ENCODE measurements at regions not wholly inside any gene's neighbourhood (a gene's known extent, or its start where the extent isn't known, plus 50 kb on each side); places are given as distances from the start of the nearest gene placed in this dataset.
"Not testable (repeated sequence)": the region's sequence is repeated elsewhere in the genome, so short reads cannot be mapped to it uniquely, and the experiment has no call there.

GRCh38 chr19:20444202-20444885 lies 121.2 kb downstream of the ZNF737 start:
- no peak overlapping the region for H3K27ac ChIP-seq
- WGBS, 3 donors, result 48 to 61% (median 56%) methylated on average over 5 of the region's 5 CpGs
- DNase-seq, result no peak
- no peaks in the 10 kb centered on the region for H3K4me1 ChIP-seq (ENCODE audit: insufficient read depth)
- intact Hi-C loops (cut with DNase I), result no loop called here
- no peaks in the 10 kb centered on the region for H3K9me3 ChIP-seq
- H3K4me3 ChIP-seq, result no peak overlapping the region
- H3K27me3 ChIP-seq, result no peaks in the 10 kb centered on the region
- TF ChIP-seq EP300 (IDR thresholded peaks at IDR 0.05), result no peak
- TF ChIP-seq CTCF (IDR thresholded peaks at IDR 0.05), result no peak
- no peak for TF ChIP-seq POLR2A (IDR thresholded peaks at IDR 0.05)
- no peaks in the 10 kb centered on the region for H3K36me3 ChIP-seq

- H3K4me3 ChIP-seq; DNase-seq; H3K4me1 ChIP-seq (ENCODE audit: insufficient read depth); H3K36me3 ChIP-seq; H3K27ac ChIP-seq; intact Hi-C loops (cut with DNase I); H3K27me3 ChIP-seq; H3K9me3 ChIP-seq: not testable (repeated sequence)
- WGBS, 3 donors, result 90 to 93% (median 90%) methylated on average over 4 of the region's 4 CpGs
Measured at GRCh38 chr19:20432266-20432842, 133.2 kb downstream of the ZNF737 start.

- intact Hi-C loops (cut with DNase I), result no loop called here
- Histone ChIP-seq H3K36me3 (no peaks in the 10 kb centered on the region), H3K27me3 (no peaks in the 10 kb centered on the region), H3K9me3 (no peaks in the 10 kb centered on the region), H3K4me1 (ENCODE audit: insufficient read depth) (no peaks in the 10 kb centered on the region), H3K27ac (no peak overlapping the region), H3K4me3 (no peak overlapping the region)
- TF ChIP-seq CTCF (IDR thresholded peaks at IDR 0.05), result no peak
- no peak for TF ChIP-seq EP300 (IDR thresholded peaks at IDR 0.05)
- TF ChIP-seq POLR2A (IDR thresholded peaks at IDR 0.05), result no peak
- DNase-seq, result no peak
- WGBS, 3 donors, result 92 to 97% (median 96%) methylated on average over 5 of the region's 5 CpGs
Measured at GRCh38 chr19:20431826-20432225, 133.8 kb downstream of the ZNF737 start.

GRCh38 chr19:20423381-20424197 lies 142.0 kb downstream of the ZNF737 start:
- Histone ChIP-seq H3K36me3 (no peaks in the 10 kb centered on the region), H3K27me3 (no peaks in the 10 kb centered on the region), H3K4me3 (peak overlapping the region; percentile 64), H3K4me1 (ENCODE audit: insufficient read depth) (no peaks in the 10 kb centered on the region), H3K27ac (peak overlapping the region; percentile 43 to 91), H3K9me3 (no peaks in the 10 kb centered on the region)
- 6 to 8% (median 7%) methylated on average over 44 of the region's 44 CpGs for WGBS, 3 donors
- DNase-seq, result peak; percentile 42 to 77 (median 68)
- intact Hi-C loops (cut with DNase I), result no loop called here
- TF ChIP-seq CTCF (IDR thresholded peaks at IDR 0.05) (no peak), POLR2A (IDR thresholded peaks at IDR 0.05) (no peak), EP300 (IDR thresholded peaks at IDR 0.05) (no peak)

Data from ovary (tissue), 7 donors.